Esophagus squamous epithelium (tissue), 4 donors: ENCODE measurements at regions not wholly inside any gene's neighbourhood (a gene's known extent, or its start where the extent isn't known, plus 50 kb on each side); places are given as distances from the start of the nearest gene placed in this dataset.

Source experiments
- POLR2A ChIP-seq, 4 donors: fragments of 450-650 bp; IDR thresholded peaks; one replicate each; pipeline ENCODE4 v1.6.1; 2017; ENCODE audit warnings: antibody characterized with exemption in 4 of 4, mild to moderate bottlenecking in 4 of 4, moderate library complexity in 3 of 4
- TF ChIP-seq, protein P1 (sequence below), 6 experiments: fragments of 450-650 bp in 4 of 6; fragments of 200-600 bp in 2 of 6; sonication (generic) in 2 of 6; IDR thresholded peaks; one replicate each; pipeline ENCODE4 v1.5.1; 2016 to 2019; ENCODE audit warnings: antibody characterized with exemption in 6 of 6, mild to moderate bottlenecking in 4 of 6, moderate library complexity in 4 of 6

DNA sequence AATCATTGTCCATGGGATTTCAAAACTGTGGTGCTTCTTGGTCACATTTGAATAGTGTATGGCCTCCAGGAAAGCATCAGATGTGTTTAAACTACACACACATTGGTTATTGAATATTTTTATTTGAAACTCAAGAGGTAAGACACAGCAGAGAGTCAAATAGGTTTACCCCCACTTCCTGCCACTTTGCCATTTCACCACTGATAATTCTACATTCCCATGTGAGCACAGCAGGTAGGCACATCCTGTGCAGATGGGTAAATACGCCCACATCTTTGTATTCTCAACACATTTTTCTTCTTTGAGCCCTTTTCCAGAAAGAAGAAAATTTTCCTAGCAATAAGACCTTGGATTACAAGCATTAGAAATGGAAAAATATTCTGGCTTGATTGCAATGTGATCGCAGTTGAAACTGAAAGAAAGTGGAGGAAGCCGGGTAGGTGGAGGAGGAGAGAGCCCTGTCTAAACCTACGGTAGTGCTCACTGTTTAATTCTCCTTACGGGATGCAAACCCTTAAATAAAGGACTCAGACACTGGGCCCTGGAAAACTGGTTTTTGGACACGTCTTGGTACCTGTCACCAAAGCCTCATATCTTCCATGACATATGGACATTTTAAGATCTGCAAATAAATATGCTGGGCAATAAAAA, 167.7 kb downstream of the COG6 start:
- TF ChIP-seq, protein P1, sequence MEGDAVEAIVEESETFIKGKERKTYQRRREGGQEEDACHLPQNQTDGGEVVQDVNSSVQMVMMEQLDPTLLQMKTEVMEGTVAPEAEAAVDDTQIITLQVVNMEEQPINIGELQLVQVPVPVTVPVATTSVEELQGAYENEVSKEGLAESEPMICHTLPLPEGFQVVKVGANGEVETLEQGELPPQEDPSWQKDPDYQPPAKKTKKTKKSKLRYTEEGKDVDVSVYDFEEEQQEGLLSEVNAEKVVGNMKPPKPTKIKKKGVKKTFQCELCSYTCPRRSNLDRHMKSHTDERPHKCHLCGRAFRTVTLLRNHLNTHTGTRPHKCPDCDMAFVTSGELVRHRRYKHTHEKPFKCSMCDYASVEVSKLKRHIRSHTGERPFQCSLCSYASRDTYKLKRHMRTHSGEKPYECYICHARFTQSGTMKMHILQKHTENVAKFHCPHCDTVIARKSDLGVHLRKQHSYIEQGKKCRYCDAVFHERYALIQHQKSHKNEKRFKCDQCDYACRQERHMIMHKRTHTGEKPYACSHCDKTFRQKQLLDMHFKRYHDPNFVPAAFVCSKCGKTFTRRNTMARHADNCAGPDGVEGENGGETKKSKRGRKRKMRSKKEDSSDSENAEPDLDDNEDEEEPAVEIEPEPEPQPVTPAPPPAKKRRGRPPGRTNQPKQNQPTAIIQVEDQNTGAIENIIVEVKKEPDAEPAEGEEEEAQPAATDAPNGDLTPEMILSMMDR (IDR thresholded peaks at IDR 0.05), result no peak
- no peak for TF ChIP-seq POLR2A (IDR thresholded peaks at IDR 0.05)
